Erythroblast (primary cell): ENCODE measurements at regions not wholly inside any gene's neighbourhood (a gene's known extent, or its start where the extent isn't known, plus 50 kb on each side); places are given as distances from the start of the nearest gene placed in this dataset.

Experiments used
- GATA1 ChIP-seq: IDR thresholded peaks from 2 replicates; pipeline ENCODE4 v1.6.1; 2011; ENCODE audit warnings: low read depth, mild to moderate bottlenecking, control low read depth, low read length, moderate library complexity
- POLR2A ChIP-seq: IDR thresholded peaks from 2 replicates; pipeline ENCODE4 v1.6.1; 2011; ENCODE audit warnings: mild to moderate bottlenecking, low read length

GRCh38 chr4:96355414-96355813 is 515.5 kb downstream of the PDHA2 start:
- no peak for TF ChIP-seq POLR2A
- TF ChIP-seq GATA1: no peak
